Chondrocyte (in vitro differentiated cells): ENCODE measurements at regions not wholly inside any gene's neighbourhood (a gene's known extent, or its start where the extent isn't known, plus 50 kb on each side); places are given as distances from the start of the nearest gene placed in this dataset.

Experiments used
- DNase-seq: peaks from one replicate; pipeline ENCODE4 v3.0.0; 2021; ENCODE audit warnings: mixed read lengths, low spot score
- H3K27ac Mint-ChIP-seq: one replicate; pipeline ENCODE4 v1.8.0; 2021; ENCODE audit warnings: mild to moderate bottlenecking, moderate library complexity, mixed read lengths; ENCODE audit not compliant: unreplicated experiment
- H3K27me3 Mint-ChIP-seq: 2 replicates; pipeline ENCODE4 v1.8.0; 2021; ENCODE audit warnings: low read depth, mixed read lengths
- H3K36me3 Mint-ChIP-seq: 2 replicates; pipeline ENCODE4 v1.8.0; 2021; ENCODE audit warnings: low read depth, mixed read lengths
- H3K4me1 Mint-ChIP-seq: 2 replicates; pipeline ENCODE4 v1.8.0; 2021; ENCODE audit warnings: low read depth, mild to moderate bottlenecking, mixed read lengths
- H3K4me3 Mint-ChIP-seq: one replicate; pipeline ENCODE4 v1.8.0; 2021; ENCODE audit warnings: mild to moderate bottlenecking, moderate library complexity, mixed read lengths; ENCODE audit not compliant: unreplicated experiment
- H3K9me3 Mint-ChIP-seq: 2 replicates; pipeline ENCODE4 v1.8.0; 2021; ENCODE audit warnings: low read depth, mixed read lengths
- CTCF ChIP-seq: fragments of 200-600 bp; sonication (generic); IDR thresholded peaks from 2 replicates; pipeline ENCODE4 v1.5.0; 2021; ENCODE audit warnings: antibody characterized with exemption, mild to moderate bottlenecking, moderate library complexity

DNA sequence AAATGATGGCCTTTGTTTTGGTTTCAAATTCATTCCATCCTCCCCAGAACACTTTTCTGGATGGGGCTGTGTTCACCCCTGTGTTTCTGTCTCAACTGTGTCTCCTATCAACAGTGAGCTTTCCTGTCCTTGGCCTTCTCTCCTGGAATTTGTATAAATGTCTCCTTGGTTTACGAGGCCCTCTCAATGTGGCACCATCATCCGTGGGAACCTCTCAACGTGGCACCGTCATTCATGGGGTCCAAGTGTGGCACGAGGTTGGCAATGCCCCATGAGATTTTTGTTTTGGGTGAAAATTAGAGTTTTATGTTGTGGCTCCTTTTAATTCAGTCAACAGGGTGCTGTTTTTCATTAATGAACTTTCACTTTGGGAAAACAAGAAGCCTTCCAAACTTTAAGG lies 280.7 kb upstream of the SALL3 start:
- peaks cover 2% of the 10 kb centered on the region for H3K36me3 Mint-ChIP-seq
- no peak for DNase-seq
- H3K4me3 Mint-ChIP-seq, result no peak overlapping the region
- peaks cover 2% of the 10 kb centered on the region for H3K27me3 Mint-ChIP-seq
- peaks cover 16% of the 10 kb centered on the region for H3K9me3 Mint-ChIP-seq
- H3K27ac Mint-ChIP-seq, result no peak overlapping the region
- H3K4me1 Mint-ChIP-seq, result no peaks in the 10 kb centered on the region
- no peak for TF ChIP-seq CTCF

DNA sequence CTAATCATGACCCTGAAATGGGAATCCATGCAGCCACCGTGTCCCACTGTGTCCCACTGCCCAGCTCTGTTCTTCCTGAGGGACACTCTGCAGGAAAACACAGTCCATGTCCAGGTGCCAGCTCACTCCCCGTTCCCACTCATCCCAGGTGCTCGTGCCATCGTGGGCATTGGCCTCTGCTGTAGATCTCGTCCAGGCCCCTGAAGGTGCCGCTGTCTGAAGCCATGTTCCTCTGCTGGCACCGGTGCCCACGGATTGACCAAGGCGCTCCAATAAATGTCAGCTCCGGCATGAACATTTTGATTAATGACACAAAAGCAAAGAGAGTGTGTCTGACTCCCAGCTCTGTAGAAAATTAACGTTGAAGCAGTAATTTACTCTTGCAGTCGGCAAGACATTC lies 280.1 kb upstream of the SALL3 start:
- H3K36me3 Mint-ChIP-seq, result peaks cover 2% of the 10 kb centered on the region
- no peak overlapping the region for H3K4me3 Mint-ChIP-seq
- H3K27me3 Mint-ChIP-seq, result peaks cover 2% of the 10 kb centered on the region
- peaks cover 17% of the 10 kb centered on the region for H3K9me3 Mint-ChIP-seq
- H3K27ac Mint-ChIP-seq, result no peak overlapping the region
- no peak for DNase-seq
- no peaks in the 10 kb centered on the region for H3K4me1 Mint-ChIP-seq
- TF ChIP-seq CTCF, result no peak

- peaks cover 26% of the 10 kb centered on the region for H3K9me3 Mint-ChIP-seq
- no peak overlapping the region for H3K4me3 Mint-ChIP-seq
- no peak overlapping the region for H3K27ac Mint-ChIP-seq
- H3K36me3 Mint-ChIP-seq, result peaks cover 2% of the 10 kb centered on the region
- DNase-seq, result no peak
- TF ChIP-seq CTCF, result no peak
- peaks cover 2% of the 10 kb centered on the region for H3K27me3 Mint-ChIP-seq
- no peaks in the 10 kb centered on the region for H3K4me1 Mint-ChIP-seq
Observed at GRCh38 chr18:78701771-78702396, 277.7 kb upstream of the SALL3 start.

GRCh38 chr18:78703291-78703690 lies 276.3 kb upstream of the SALL3 start:
- Mint-ChIP-seq H3K36me3 (no peaks in the 10 kb centered on the region), H3K4me3 (no peak overlapping the region), H3K27ac (no peak overlapping the region), H3K9me3 (peaks cover 29% of the 10 kb centered on the region), H3K27me3 (peaks cover 2% of the 10 kb centered on the region), H3K4me1 (no peaks in the 10 kb centered on the region)
- DNase-seq, result no peak
- no peak for TF ChIP-seq CTCF

GRCh38 chr18:78704971-78705461 lies 274.6 kb upstream of the SALL3 start:
- Mint-ChIP-seq H3K36me3 (no peaks in the 10 kb centered on the region), H3K4me1 (no peaks in the 10 kb centered on the region), H3K27ac (no peak overlapping the region), H3K9me3 (peaks cover 29% of the 10 kb centered on the region), H3K4me3 (no peak overlapping the region), H3K27me3 (peaks cover 2% of the 10 kb centered on the region)
- no peak for DNase-seq
- no peak for TF ChIP-seq CTCF
